B cell (primary cell): ENCODE measurements at regions not wholly inside any gene's neighbourhood (a gene's known extent, or its start where the extent isn't known, plus 50 kb on each side); places are given as distances from the start of the nearest gene placed in this dataset.

Experiments used
- CTCF ChIP-seq: fragments of 200-600 bp; IDR thresholded peaks from one replicate; pipeline ENCODE4 v1.8.0; 2022; ENCODE audit warnings: antibody characterized with exemption, mild to moderate bottlenecking
- EZH2 ChIP-seq: IDR thresholded peaks from 2 replicates; pipeline ENCODE4 v1.6.1; 2012; ENCODE audit warnings: borderline replicate concordance, low read depth, mild to moderate bottlenecking, moderate library complexity, low read length; ENCODE audit not compliant: insufficient read depth, poor library complexity, severe bottlenecking

GRCh38 chr1:217344712-217345111 is 286.2 kb downstream of the GPATCH2 start:
- no peak for TF ChIP-seq CTCF
- TF ChIP-seq EZH2: no peak
